ENCODE measurements at regions not wholly inside any gene's neighbourhood (a gene's known extent, or its start where the extent isn't known, plus 50 kb on each side); places are given as distances from the start of the nearest gene placed in this dataset.

- no peak for TF ChIP-seq ATF6 (CRISPR knock-in tag; IDR thresholded peaks at IDR 0.05)
- no peak for TF ChIP-seq ZNF23 (CRISPR knock-in tag; IDR thresholded peaks at IDR 0.05)
- TF ChIP-seq CREBBP (IDR thresholded peaks at IDR 0.05; ENCODE audit: low read depth, low read length) = no peak
- TF ChIP-seq TCF3 (CRISPR knock-in tag; IDR thresholded peaks at IDR 0.05) = no peak
- no peak for TF ChIP-seq STAT5B (CRISPR knock-in tag; IDR thresholded peaks at IDR 0.05)
- TF ChIP-seq STAT5A (IDR thresholded peaks at IDR 0.05; ENCODE audit: borderline replicate concordance, low read length) = no peak
- no peak for TF ChIP-seq KAT8 (IDR thresholded peaks at IDR 0.05; ENCODE audit: low read depth)
- TF ChIP-seq HMGN3 (IDR thresholded peaks at IDR 0.05; ENCODE audit: borderline replicate concordance, extremely low read depth, insufficient read length, low read depth, low read length) = no peak
- no peak for TF ChIP-seq USF1 (CRISPR knock-in tag; IDR thresholded peaks at IDR 0.05)
- TF ChIP-seq MTA2 (IDR thresholded peaks at IDR 0.05; ENCODE audit: low read depth) = no peak
- no peak for TF ChIP-seq HMBOX1 (IDR thresholded peaks at IDR 0.05)
Observed at GRCh38 chr1:59162665-59163064, 134.2 kb upstream of the FGGY start (continued).
